HEK293T (cell line): ENCODE measurements at regions not wholly inside any gene's neighbourhood (a gene's known extent, or its start where the extent isn't known, plus 50 kb on each side); places are given as distances from the start of the nearest gene placed in this dataset.

ENCODE experiments used
- BHLHE40 ChIP-seq: fragments of 450-650 bp; IDR thresholded peaks from 2 replicates; pipeline ENCODE4 v1.6.1; 2016; ENCODE audit warnings: mild to moderate bottlenecking, moderate library complexity, borderline replicate concordance
- LEF1 ChIP-seq: fragments of 450-650 bp; IDR thresholded peaks from 2 replicates; pipeline ENCODE4 v1.6.1; 2017; ENCODE audit warnings: mild to moderate bottlenecking, borderline replicate concordance
- NFRKB ChIP-seq: fragments of 450-650 bp; IDR thresholded peaks from 2 replicates; pipeline ENCODE4 v1.6.1; 2016; ENCODE audit warnings: mild to moderate bottlenecking, moderate library complexity
- SUZ12 ChIP-seq: fragments of 450-650 bp; IDR thresholded peaks from 2 replicates; pipeline ENCODE4 v1.6.1; 2016; ENCODE audit warnings: mild to moderate bottlenecking

- TF ChIP-seq LEF1 (no peak), NFRKB (no peak), BHLHE40 (no peak), SUZ12 (no peak)
These were observed 211.9 kb upstream of the SLC10A2 start for GRCh38 chr13:103277959-103278694.
